ENCODE measurements at regions not wholly inside any gene's neighbourhood (a gene's known extent, or its start where the extent isn't known, plus 50 kb on each side); places are given as distances from the start of the nearest gene placed in this dataset.
"Not testable (repeated sequence)": the region's sequence is repeated elsewhere in the genome, so short reads cannot be mapped to it uniquely, and the experiment has no call there.

DNA sequence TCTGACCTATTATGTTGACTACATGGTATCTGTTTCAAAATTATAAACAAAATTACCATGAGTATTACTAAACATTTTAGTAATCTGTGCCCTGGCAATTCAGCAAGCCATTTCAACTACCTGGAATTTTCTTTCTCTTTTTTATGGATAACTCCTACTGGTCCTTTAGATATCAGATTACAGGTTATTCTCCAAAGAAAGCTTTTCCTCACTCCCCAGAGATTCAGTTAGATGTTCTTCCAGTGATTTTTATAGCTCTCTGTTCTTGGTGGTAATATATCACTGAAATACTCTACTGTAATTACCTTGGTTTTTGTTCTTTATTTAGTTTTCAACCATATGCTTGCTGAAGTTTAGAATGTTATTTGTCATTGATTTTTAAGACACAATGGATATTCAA is 930.2 kb upstream of the FOXG1 start:
- TF ChIP-seq, protein P1, sequence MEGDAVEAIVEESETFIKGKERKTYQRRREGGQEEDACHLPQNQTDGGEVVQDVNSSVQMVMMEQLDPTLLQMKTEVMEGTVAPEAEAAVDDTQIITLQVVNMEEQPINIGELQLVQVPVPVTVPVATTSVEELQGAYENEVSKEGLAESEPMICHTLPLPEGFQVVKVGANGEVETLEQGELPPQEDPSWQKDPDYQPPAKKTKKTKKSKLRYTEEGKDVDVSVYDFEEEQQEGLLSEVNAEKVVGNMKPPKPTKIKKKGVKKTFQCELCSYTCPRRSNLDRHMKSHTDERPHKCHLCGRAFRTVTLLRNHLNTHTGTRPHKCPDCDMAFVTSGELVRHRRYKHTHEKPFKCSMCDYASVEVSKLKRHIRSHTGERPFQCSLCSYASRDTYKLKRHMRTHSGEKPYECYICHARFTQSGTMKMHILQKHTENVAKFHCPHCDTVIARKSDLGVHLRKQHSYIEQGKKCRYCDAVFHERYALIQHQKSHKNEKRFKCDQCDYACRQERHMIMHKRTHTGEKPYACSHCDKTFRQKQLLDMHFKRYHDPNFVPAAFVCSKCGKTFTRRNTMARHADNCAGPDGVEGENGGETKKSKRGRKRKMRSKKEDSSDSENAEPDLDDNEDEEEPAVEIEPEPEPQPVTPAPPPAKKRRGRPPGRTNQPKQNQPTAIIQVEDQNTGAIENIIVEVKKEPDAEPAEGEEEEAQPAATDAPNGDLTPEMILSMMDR (IDR thresholded peaks at IDR 0.05; ENCODE audit: low read depth, low read length), result no peak
- no peaks in the 10 kb centered on the region for H3K27me3 ChIP-seq (ENCODE audit: control insufficient read depth, insufficient read depth, low read length)

DNA sequence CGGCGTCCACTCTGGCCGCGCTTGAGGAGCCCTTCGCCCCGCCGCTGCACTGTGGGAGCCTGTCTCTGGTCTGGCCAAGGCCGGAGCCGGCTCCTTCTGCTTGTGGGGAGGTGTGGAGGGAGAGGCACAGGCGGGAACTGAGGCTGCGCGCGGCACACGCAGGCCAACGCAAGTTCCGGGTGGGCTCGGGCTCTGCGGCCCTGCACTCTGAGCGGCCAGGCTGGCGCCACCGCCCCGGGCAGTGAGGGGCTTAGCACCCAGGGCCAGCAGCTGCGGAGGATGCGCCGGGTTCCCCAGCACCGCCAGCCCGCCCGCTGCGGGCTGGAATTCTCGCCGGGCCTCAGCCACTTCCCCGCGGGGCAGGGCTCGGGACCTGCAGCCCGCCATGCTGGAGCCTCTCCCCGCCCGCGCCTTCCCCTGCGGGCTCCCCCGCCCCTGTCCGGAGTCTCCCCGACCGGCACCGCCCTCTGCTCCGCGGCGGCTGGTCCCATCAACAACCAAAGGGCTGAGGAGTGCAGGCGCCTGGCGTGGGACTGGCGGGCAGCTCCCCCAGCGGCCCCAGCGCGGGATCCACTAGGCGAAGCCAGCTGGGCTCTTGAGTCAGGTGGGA is 921.2 kb upstream of the FOXG1 start:
- CTCF ChIA-PET, result no interaction called here

More for the DNA sequence above, 930.2 kb upstream of the FOXG1 start:
- H3K4me3 ChIP-seq (ENCODE audit: low read depth, low read length), result no peak overlapping the region
- ChIA-PET POLR2A (no interaction called here), CTCF (no interaction called here)
- DNase-seq (ENCODE audit: low read depth, low spot score), result no peak
- H3K27ac ChIP-seq (ENCODE audit: low read depth, low read length), result no peak overlapping the region
- H3K9me3 ChIP-seq (ENCODE audit: control insufficient read depth, insufficient read depth, low read length), result no peaks in the 10 kb centered on the region

DNA sequence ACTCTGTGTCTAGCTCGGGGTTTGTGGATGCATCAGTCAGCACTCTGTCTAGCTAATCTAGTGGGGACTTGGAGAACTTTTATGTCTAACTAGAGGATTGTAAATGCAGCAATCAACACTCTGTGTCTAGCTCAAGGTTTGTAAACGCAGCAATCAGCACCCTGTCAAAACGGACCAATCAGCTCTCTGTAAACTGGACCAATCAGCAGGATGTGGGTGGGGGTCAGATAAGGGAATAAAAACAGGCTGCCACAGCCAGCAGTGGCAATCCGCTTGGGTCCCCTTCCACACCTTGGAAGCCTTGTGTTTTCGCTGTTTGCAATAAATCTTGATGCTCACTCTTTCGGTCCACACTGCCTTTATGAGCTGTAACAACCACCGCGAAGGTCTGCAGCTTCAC is 920.7 kb upstream of the FOXG1 start:
- TF ChIP-seq, protein P1 (IDR thresholded peaks at IDR 0.05; ENCODE audit: low read depth, low read length), result no peak
- no peak overlapping the region for H3K27ac ChIP-seq (ENCODE audit: low read depth, low read length)
- no peak for DNase-seq (ENCODE audit: low read depth, low spot score)
- no peak overlapping the region for H3K4me3 ChIP-seq (ENCODE audit: low read depth, low read length)
- POLR2A ChIA-PET, result no interaction called here
- no peaks in the 10 kb centered on the region for H3K27me3 ChIP-seq (ENCODE audit: control insufficient read depth, insufficient read depth, low read length)
- CTCF ChIA-PET, result no interaction called here
- H3K9me3 ChIP-seq (ENCODE audit: control insufficient read depth, insufficient read depth, low read length), result peaks cover 26% of the 10 kb centered on the region

More for the DNA sequence above, 921.2 kb upstream of the FOXG1 start:
- TF ChIP-seq, protein P1 (IDR thresholded peaks at IDR 0.05; ENCODE audit: low read depth, low read length), result no peak
- Histone ChIP-seq H3K27me3 (ENCODE audit: control insufficient read depth, insufficient read depth, low read length) (no peaks in the 10 kb centered on the region), H3K9me3 (ENCODE audit: control insufficient read depth, insufficient read depth, low read length) (peaks cover 26% of the 10 kb centered on the region), H3K4me3 (ENCODE audit: low read depth, low read length) (no peak overlapping the region), H3K27ac (ENCODE audit: low read depth, low read length) (no peak overlapping the region)
- DNase-seq (ENCODE audit: low read depth, low spot score), result no peak
- POLR2A ChIA-PET, result no interaction called here

DNA sequence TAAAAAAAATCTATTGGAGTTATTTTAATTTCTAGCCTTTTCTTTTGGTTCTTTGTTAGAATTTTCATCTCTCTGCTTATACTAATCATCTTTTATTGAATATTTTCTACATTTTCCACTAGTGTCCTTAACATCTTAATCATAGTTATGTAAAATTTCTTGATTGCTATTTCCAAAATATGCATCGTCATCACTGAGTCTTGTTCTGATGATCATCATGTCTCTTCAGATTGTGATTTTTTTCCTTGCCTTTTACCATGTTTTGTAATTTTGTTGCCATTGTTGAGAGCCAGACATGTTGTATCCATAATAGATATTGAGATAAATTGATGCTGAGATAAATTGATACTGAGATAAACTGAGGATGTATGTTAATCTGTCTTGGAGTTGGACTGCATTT is 919.1 kb upstream of the FOXG1 start:
- CTCF ChIA-PET; H3K4me3 ChIP-seq (ENCODE audit: low read depth, low read length); H3K27ac ChIP-seq (ENCODE audit: low read depth, low read length); POLR2A ChIA-PET; H3K27me3 ChIP-seq (ENCODE audit: control insufficient read depth, insufficient read depth, low read length); DNase-seq (ENCODE audit: low read depth, low spot score): not testable (repeated sequence)
- H3K9me3 ChIP-seq (ENCODE audit: control insufficient read depth, insufficient read depth, low read length), result peaks cover 26% of the 10 kb centered on the region

DNA sequence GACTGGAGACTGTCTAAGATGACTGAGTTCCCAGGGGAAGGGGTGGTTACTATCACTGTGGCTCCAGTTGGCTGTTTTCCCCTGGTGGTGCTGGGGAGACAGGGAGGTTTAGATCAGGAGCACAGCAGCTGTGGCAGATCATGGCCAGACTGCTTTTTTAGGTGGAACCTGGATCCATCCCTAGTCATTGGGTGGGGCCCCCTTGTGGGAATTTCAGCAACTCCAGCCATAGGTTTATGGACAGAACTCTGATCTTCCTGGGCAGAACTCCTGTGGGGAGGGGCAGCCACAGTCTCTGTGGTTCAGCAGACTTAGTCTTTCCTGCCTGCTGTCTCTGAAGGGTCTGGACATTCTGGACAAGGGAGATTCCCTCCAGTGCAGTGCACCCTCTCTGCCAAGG is 917.4 kb upstream of the FOXG1 start:
- peaks cover 26% of the 10 kb centered on the region for H3K9me3 ChIP-seq (ENCODE audit: control insufficient read depth, insufficient read depth, low read length)
- POLR2A ChIA-PET; H3K27ac ChIP-seq (ENCODE audit: low read depth, low read length); DNase-seq (ENCODE audit: low read depth, low spot score); H3K4me3 ChIP-seq (ENCODE audit: low read depth, low read length); H3K27me3 ChIP-seq (ENCODE audit: control insufficient read depth, insufficient read depth, low read length); CTCF ChIA-PET: not testable (repeated sequence)

DNA sequence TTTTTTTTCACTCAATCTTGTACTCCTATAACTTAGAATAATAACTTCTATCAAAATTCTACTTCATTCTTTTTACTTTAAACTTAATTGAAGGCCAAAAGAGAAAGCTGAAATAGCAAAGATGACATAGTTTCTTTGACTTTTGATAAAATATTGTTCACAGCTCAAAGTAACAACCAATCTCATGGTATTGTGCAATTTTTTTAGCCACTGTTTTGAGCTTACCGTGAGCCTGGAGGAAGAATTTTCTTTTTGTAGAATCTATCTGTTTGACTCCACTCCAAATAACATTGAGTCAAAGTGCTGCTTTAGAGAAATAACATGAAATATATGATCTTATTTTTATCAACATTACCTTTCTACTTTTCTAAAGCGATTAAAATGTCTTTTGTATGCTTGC is 903.9 kb upstream of the FOXG1 start:
- Histone ChIP-seq H3K27me3 (ENCODE audit: control insufficient read depth, insufficient read depth, low read length) (no peaks in the 10 kb centered on the region), H3K9me3 (ENCODE audit: control insufficient read depth, insufficient read depth, low read length) (peaks cover 4% of the 10 kb centered on the region), H3K27ac (ENCODE audit: low read depth, low read length) (no peak overlapping the region), H3K4me3 (ENCODE audit: low read depth, low read length) (no peak overlapping the region)
- TF ChIP-seq, protein P1 (IDR thresholded peaks at IDR 0.05; ENCODE audit: low read depth, low read length), result no peak
- ChIA-PET CTCF (no interaction called here), POLR2A (no interaction called here)
- DNase-seq (ENCODE audit: low read depth, low spot score), result no peak
